MCF 10A (cell line): ENCODE measurements at regions not wholly inside any gene's neighbourhood (a gene's known extent, or its start where the extent isn't known, plus 50 kb on each side); places are given as distances from the start of the nearest gene placed in this dataset.

Experiments
- BruUV-seq: library from RNA; stranded (reverse); fragments of 400-500 nt; replicated peaks from 2 replicates; lab custom pipeline; 2021; lab: Mats Ljungman, UMichigan
- CTCF ChIA-PET: fragments of 300-600 bp; sonication (Branson Sonifier 250); formaldehyde crosslinking; extraction: SDS; loops from one replicate; lab custom pipeline; 2021; ENCODE audit warnings: antibody characterized with exemption, inconsistent platforms; lab: Yijun Ruan, JAX
- POLR2A ChIA-PET: fragments of 300-600, 350-650 bp; sonication (Branson Sonifier 250); formaldehyde crosslinking; extraction: SDS; loops from one replicate; lab custom pipeline; 2020; ENCODE audit warnings: antibody characterized with exemption, inconsistent platforms; lab: Yijun Ruan, JAX
- DNase-seq: peaks from one replicate; pipeline ENCODE4 v3.0.0-alpha.2; 2018; ENCODE audit not compliant: unreplicated experiment
- H3K27ac Mint-ChIP-seq: one replicate; pipeline ENCODE4 v1.8.0; 2022; ENCODE audit warnings: mild to moderate bottlenecking, low read depth, mixed read lengths; ENCODE audit not compliant: unreplicated experiment
- H3K27me3 Mint-ChIP-seq: one replicate; pipeline ENCODE4 v1.8.0; 2022; ENCODE audit warnings: mixed read lengths; ENCODE audit not compliant: insufficient read depth, unreplicated experiment
- H3K36me3 Mint-ChIP-seq: one replicate; pipeline ENCODE4 v1.8.0; 2022; ENCODE audit warnings: mild to moderate bottlenecking, moderate library complexity, mixed read lengths; ENCODE audit not compliant: insufficient read depth, unreplicated experiment
- H3K4me1 Mint-ChIP-seq: one replicate; pipeline ENCODE4 v1.8.0; 2022; ENCODE audit warnings: mixed read lengths; ENCODE audit not compliant: insufficient read depth, unreplicated experiment
- H3K4me3 Mint-ChIP-seq: one replicate; pipeline ENCODE4 v1.8.0; 2022; ENCODE audit warnings: mild to moderate bottlenecking, moderate library complexity, mixed read lengths; ENCODE audit not compliant: unreplicated experiment
- H3K9me3 Mint-ChIP-seq: one replicate; pipeline ENCODE4 v1.8.0; 2022; ENCODE audit warnings: mixed read lengths; ENCODE audit not compliant: unreplicated experiment
- intact Hi-C: fragments of 100-400 bp; cut with micrococcal nuclease; formaldehyde crosslinking; loops from 2 replicates; pipeline ENCODE4 v1.14.1; 2022
- TF ChIP-seq, protein P1 (sequence below): fragments of 200-600 bp; IDR thresholded peaks from one replicate; pipeline ENCODE4 v1.8.0; 2022; ENCODE audit warnings: antibody characterized with exemption, mild to moderate bottlenecking; ENCODE audit not compliant: unreplicated experiment

DNA sequence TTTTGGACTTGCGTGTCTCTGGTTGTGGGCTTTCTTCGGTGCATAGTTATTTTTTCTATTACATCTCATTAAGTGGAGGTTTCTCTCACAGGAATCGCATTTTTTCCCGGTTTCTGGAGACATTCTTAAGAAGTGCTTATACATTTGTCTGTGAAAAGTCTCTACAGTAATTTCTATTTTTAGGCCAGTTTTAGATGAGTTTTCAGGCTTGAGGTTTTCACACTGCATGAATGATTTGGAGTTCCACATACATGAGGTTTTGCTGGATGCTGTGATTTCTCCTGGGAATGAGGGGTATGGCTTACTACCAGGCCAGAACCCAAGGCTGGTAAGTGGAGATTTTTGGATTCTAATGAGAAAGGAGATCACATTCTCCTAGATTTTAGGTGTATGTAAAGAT lies 422.6 kb upstream of the SLIT2 start:
- Mint-ChIP-seq H3K27me3 (no peaks in the 10 kb centered on the region), H3K27ac (no peak overlapping the region), H3K36me3 (no peaks in the 10 kb centered on the region), H3K9me3 (no peaks in the 10 kb centered on the region), H3K4me3 (no peak overlapping the region), H3K4me1 (no peaks in the 10 kb centered on the region)
- POLR2A ChIA-PET, result no interaction called here
- intact Hi-C loops, result no loop called here
- DNase-seq, result no peak
- no TSS peak for BruUV-seq
- CTCF ChIA-PET, result no interaction called here
- TF ChIP-seq, protein P1, sequence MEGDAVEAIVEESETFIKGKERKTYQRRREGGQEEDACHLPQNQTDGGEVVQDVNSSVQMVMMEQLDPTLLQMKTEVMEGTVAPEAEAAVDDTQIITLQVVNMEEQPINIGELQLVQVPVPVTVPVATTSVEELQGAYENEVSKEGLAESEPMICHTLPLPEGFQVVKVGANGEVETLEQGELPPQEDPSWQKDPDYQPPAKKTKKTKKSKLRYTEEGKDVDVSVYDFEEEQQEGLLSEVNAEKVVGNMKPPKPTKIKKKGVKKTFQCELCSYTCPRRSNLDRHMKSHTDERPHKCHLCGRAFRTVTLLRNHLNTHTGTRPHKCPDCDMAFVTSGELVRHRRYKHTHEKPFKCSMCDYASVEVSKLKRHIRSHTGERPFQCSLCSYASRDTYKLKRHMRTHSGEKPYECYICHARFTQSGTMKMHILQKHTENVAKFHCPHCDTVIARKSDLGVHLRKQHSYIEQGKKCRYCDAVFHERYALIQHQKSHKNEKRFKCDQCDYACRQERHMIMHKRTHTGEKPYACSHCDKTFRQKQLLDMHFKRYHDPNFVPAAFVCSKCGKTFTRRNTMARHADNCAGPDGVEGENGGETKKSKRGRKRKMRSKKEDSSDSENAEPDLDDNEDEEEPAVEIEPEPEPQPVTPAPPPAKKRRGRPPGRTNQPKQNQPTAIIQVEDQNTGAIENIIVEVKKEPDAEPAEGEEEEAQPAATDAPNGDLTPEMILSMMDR, result no peak

DNA sequence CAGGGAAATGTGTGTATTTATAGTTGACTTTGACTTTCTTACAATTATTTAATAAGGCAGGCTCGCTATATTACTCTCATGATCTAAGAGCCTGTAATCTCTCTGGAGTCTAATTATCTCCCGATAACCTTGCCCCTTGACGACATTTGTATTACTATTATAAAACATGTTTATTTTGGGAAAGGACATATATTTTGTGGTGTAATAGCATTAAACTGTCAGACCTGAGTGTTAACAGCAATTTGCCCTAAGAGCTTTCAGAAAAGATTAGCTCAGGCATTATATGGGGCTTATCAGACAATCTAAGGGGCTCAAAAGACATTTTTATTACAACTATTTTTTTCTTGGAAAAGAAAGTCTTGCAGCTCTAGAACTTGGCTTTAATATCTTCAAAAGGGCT lies 427.9 kb upstream of the SLIT2 start:
- H3K4me1 Mint-ChIP-seq, result no peaks in the 10 kb centered on the region
- POLR2A ChIA-PET, result no interaction called here

DNA sequence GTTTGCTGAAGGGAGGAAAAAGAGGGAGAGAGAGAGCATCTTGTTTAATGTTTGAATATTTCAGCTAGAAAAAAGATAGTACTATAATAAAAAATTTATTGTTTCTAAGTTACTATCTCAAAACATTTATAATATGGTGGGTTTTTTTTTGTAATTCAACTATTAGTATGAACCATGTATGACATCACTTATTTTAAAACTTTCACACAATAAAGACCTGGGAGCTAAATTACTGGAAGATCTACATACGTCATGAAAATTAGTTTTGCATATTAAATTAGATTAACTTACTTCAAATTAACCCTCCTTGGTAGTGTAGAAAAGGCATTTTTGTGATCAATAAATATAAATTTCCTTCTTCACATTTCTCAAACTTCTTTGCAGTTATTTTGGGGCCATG lies 432.0 kb upstream of the SLIT2 start:
- no TSS peak for BruUV-seq
- no peaks in the 10 kb centered on the region for H3K36me3 Mint-ChIP-seq
- POLR2A ChIA-PET, result no interaction called here
- intact Hi-C loops, result no loop called here
- no peaks in the 10 kb centered on the region for H3K27me3 Mint-ChIP-seq
- H3K4me1 Mint-ChIP-seq, result no peaks in the 10 kb centered on the region
- H3K27ac Mint-ChIP-seq, result no peak overlapping the region
- no peak overlapping the region for H3K4me3 Mint-ChIP-seq
- CTCF ChIA-PET, result interaction anchor here (0.9 kb wide), 1 partner anchor 38 kb away, joined by 3 read pairs; no protein-coding TSS in a partner anchor
- DNase-seq, result no peak
- TF ChIP-seq, protein P1, result no peak
- no peaks in the 10 kb centered on the region for H3K9me3 Mint-ChIP-seq

More for the DNA sequence above, 427.9 kb upstream of the SLIT2 start:
- H3K4me3 Mint-ChIP-seq, result no peak overlapping the region
- CTCF ChIA-PET, result no interaction called here
- no TSS peak for BruUV-seq
- DNase-seq, result no peak
- no peaks in the 10 kb centered on the region for H3K9me3 Mint-ChIP-seq
- H3K36me3 Mint-ChIP-seq, result no peaks in the 10 kb centered on the region
- no peak overlapping the region for H3K27ac Mint-ChIP-seq
- intact Hi-C loops, result no loop called here
- TF ChIP-seq, protein P1, result no peak
- H3K27me3 Mint-ChIP-seq, result no peaks in the 10 kb centered on the region

DNA sequence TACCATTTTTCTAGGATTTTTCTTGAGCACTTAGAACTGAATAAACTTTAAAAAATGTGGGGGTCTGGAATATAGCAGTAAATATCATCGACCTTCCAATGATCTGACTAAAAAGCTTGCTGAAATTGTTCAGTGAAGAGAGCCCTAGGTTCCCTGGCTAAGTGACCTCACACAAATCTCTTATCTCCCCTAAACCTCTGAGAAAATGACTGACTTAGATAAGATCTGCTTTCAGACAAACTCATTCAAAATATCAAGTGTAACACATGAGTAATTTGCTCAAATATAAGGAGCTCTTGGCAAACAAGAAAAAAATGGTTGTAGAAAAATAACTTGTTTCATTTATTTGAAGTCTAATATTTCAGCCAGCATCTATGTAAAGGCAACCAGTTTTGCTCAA lies 441.7 kb upstream of the SLIT2 start:
- POLR2A ChIA-PET, result interaction anchor here (0.7 to 1.6 kb wide), 2 partner anchors 74 to 136 kb away, joined by 3 read pairs; no protein-coding TSS in a partner anchor

More for the DNA sequence above, 441.7 kb upstream of the SLIT2 start:
- intact Hi-C loops, result no loop called here
- Mint-ChIP-seq H3K36me3 (no peaks in the 10 kb centered on the region), H3K27me3 (no peaks in the 10 kb centered on the region), H3K9me3 (no peaks in the 10 kb centered on the region), H3K27ac (no peak overlapping the region), H3K4me3 (no peak overlapping the region), H3K4me1 (no peaks in the 10 kb centered on the region)
- no peak for DNase-seq
- no TSS peak for BruUV-seq
- CTCF ChIA-PET, result no interaction called here
- TF ChIP-seq, protein P1, result no peak
